ENCODE measurements at regions not wholly inside any gene's neighbourhood (a gene's known extent, or its start where the extent isn't known, plus 50 kb on each side); places are given as distances from the start of the nearest gene placed in this dataset.

GRCh38 chr2:223199531-223200515, 147.8 kb downstream of the KCNE4 start:
- TF ChIP-seq, protein P1, sequence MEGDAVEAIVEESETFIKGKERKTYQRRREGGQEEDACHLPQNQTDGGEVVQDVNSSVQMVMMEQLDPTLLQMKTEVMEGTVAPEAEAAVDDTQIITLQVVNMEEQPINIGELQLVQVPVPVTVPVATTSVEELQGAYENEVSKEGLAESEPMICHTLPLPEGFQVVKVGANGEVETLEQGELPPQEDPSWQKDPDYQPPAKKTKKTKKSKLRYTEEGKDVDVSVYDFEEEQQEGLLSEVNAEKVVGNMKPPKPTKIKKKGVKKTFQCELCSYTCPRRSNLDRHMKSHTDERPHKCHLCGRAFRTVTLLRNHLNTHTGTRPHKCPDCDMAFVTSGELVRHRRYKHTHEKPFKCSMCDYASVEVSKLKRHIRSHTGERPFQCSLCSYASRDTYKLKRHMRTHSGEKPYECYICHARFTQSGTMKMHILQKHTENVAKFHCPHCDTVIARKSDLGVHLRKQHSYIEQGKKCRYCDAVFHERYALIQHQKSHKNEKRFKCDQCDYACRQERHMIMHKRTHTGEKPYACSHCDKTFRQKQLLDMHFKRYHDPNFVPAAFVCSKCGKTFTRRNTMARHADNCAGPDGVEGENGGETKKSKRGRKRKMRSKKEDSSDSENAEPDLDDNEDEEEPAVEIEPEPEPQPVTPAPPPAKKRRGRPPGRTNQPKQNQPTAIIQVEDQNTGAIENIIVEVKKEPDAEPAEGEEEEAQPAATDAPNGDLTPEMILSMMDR (IDR thresholded peaks at IDR 0.05), result no peak
- no peak for TF ChIP-seq POLR2A (IDR thresholded peaks at IDR 0.05)
